K562 (cell line): ENCODE measurements at regions not wholly inside any gene's neighbourhood (a gene's known extent, or its start where the extent isn't known, plus 50 kb on each side); places are given as distances from the start of the nearest gene placed in this dataset.

ENCODE experiments used
- ATAC-seq: fragments of 200-7000 bp; cut with Tn5 transposase; 3 replicates; pipeline ENCODE4 v1.9.1; 2020; ENCODE audit warnings: moderate library complexity
- BruUV-seq: library from RNA; stranded (reverse); fragments of 400-500 nt; replicated peaks from 2 replicates; lab custom pipeline; 2021; lab: Mats Ljungman, UMichigan
- CTCF ChIA-PET: fragments of 300-600 bp; formaldehyde crosslinking; extraction: SDS; loops from one replicate; lab custom pipeline; 2021; ENCODE audit warnings: low intra/inter-chr PET ratio; lab: Yijun Ruan, JAX
- POLR2A ChIA-PET: fragments of 300-600, 350-650 bp; sonication (Branson Sonifier 250); formaldehyde crosslinking; extraction: SDS; loops from one replicate; lab custom pipeline; 2021; ENCODE audit warnings: antibody characterized with exemption, inconsistent platforms; lab: Yijun Ruan, JAX
- DNase-seq, 4 experiments: peaks; one replicate each; pipeline versions ENCODE4 v3.0.0 to v3.0.0-alpha.2; 2011 to 2018; ENCODE audit warnings: low spot score in 3 of 4, mixed read lengths in 3 of 4; ENCODE audit errors: extremely low read depth in 1 of 4
- FAIRE-seq: peaks from 2 replicates; lab custom pipeline; 2011; peaks lifted over from hg19 to GRCh38; lab: Jason Lieb, UNC
- H2AFZ ChIP-seq: 2 replicates; pipeline ENCODE4 v1.6.0; 2011; ENCODE audit warnings: low read depth, low read length, control low read depth, inconsistent platforms
- H3K27ac ChIP-seq: fragments of 200-600 bp; 3 replicates; pipeline ENCODE4 v1.8.0; 2011; ENCODE audit warnings: low read depth, mild to moderate bottlenecking, control low read depth, inconsistent platforms, low read length, moderate library complexity, mixed read lengths; ENCODE audit errors: extremely low read depth
- H3K27me3 ChIP-seq, 2 experiments: fragments of 300-600 bp in 1 of 2; 2 replicates in 1 of 2; 3 replicates in 1 of 2; pipeline versions ENCODE4 v1.6.0 to v1.8.0; 2011; ENCODE audit warnings: inconsistent platforms in 2 of 2, low read length in 2 of 2, mild to moderate bottlenecking in 1 of 2, mixed read lengths in 1 of 2, moderate library complexity in 1 of 2; ENCODE audit not compliant: control insufficient read depth in 2 of 2, insufficient read depth in 2 of 2
- H3K36me3 ChIP-seq: fragments of 300-600 bp; 3 replicates; pipeline ENCODE4 v1.8.0; 2011; ENCODE audit warnings: mild to moderate bottlenecking, low read length, inconsistent platforms; ENCODE audit not compliant: control insufficient read depth, insufficient read depth
- H3K4me1 ChIP-seq, 2 experiments: fragments of 200-600 bp in 1 of 2; replicated peaks in 1 of 2; 2 replicates in 1 of 2; 3 replicates in 1 of 2; pipeline versions ENCODE4 v1.5.1 to v1.8.0; 2011; ENCODE audit warnings: inconsistent platforms in 2 of 2, low read length in 2 of 2, mild to moderate bottlenecking in 1 of 2, mixed read lengths in 1 of 2, moderate library complexity in 1 of 2; ENCODE audit not compliant: control insufficient read depth in 2 of 2, insufficient read depth in 2 of 2
- H3K4me2 ChIP-seq: 2 replicates; pipeline ENCODE4 v1.6.1; 2011; ENCODE audit warnings: low read length, control low read depth, inconsistent platforms, mixed read lengths; ENCODE audit not compliant: insufficient read depth
- H3K4me3 ChIP-seq: fragments of 200-600 bp; sonication (generic), shearing (Covaris generic); 2 replicates; pipeline ENCODE4 v1.5.1; 2016; ENCODE audit warnings: control low read depth, inconsistent platforms
- H3K79me2 ChIP-seq: fragments of 200-600 bp; 3 replicates; pipeline ENCODE4 v1.8.0; 2011; ENCODE audit warnings: low read length, inconsistent platforms; ENCODE audit not compliant: control insufficient read depth, insufficient read depth
- H3K9ac ChIP-seq, 2 experiments: 2 replicates each; pipeline versions ENCODE4 v1.6.0 to v1.6.1; 2011; ENCODE audit warnings: low read depth in 2 of 2, low read length in 2 of 2, control low read depth in 1 of 2, inconsistent platforms in 1 of 2, mild to moderate bottlenecking in 1 of 2, mixed read lengths in 1 of 2; ENCODE audit not compliant: insufficient read depth in 1 of 2
- H3K9me1 ChIP-seq: one replicate; pipeline ENCODE4 v1.6.0; 2011; ENCODE audit warnings: inconsistent platforms, mild to moderate bottlenecking, low read length, moderate library complexity; ENCODE audit not compliant: control insufficient read depth, insufficient read depth
- H3K9me3 ChIP-seq: replicated peaks from 2 replicates; pipeline ENCODE4 v1.5.1; 2011; ENCODE audit warnings: low read depth, low read length, inconsistent platforms; ENCODE audit not compliant: control insufficient read depth, insufficient read depth
- H4K20me1 ChIP-seq: replicated peaks from 2 replicates; pipeline ENCODE4 v1.6.1; 2011; ENCODE audit warnings: low read length, inconsistent platforms, mixed read lengths; ENCODE audit not compliant: control insufficient read depth, insufficient read depth
- ARID4B ChIP-seq: sonication (generic); formaldehyde crosslinking; IDR thresholded peaks from 2 replicates; pipeline ENCODE4 v1.8.0; 2022; ENCODE audit warnings: mild to moderate bottlenecking, missing genetic modification reagents
- CREBBP ChIP-seq: IDR thresholded peaks from one replicate; pipeline ENCODE4 v1.6.1; 2012; ENCODE audit warnings: low read depth, mild to moderate bottlenecking, control low read depth, inconsistent platforms, low read length
- IFI16 ChIP-seq: fragments of 250-450 bp; sonication (Bioruptor Pico); IDR thresholded peaks from 2 replicates; pipeline ENCODE4 v2.1.2; 2022; ENCODE audit warnings: mild to moderate bottlenecking, inconsistent platforms
- KLF16 ChIP-seq: IDR thresholded peaks from 2 replicates; pipeline ENCODE4 v1.6.1; 2016; ENCODE audit warnings: antibody characterized with exemption
- MIER1 ChIP-seq: fragments of 450-650 bp; IDR thresholded peaks from 2 replicates; pipeline ENCODE4 v1.6.1; 2016; ENCODE audit warnings: antibody characterized with exemption, mild to moderate bottlenecking, low read depth
- MXI1 ChIP-seq: IDR thresholded peaks from 2 replicates; pipeline ENCODE4 v1.6.1; 2011; ENCODE audit warnings: low read depth, mild to moderate bottlenecking, improper control_type of control experiment, low read length
- NFATC3 ChIP-seq: fragments of 450-650 bp; IDR thresholded peaks from 2 replicates; pipeline ENCODE4 v1.6.1; 2017; ENCODE audit warnings: mild to moderate bottlenecking
- SIN3A ChIP-seq, 2 experiments: fragments of 150-350 bp in 1 of 2; IDR thresholded peaks; 2 replicates each; pipeline ENCODE4 v1.6.1; 2011 to 2016; ENCODE audit warnings: borderline replicate concordance in 2 of 2, low read depth in 2 of 2, low read length in 2 of 2, mild to moderate bottlenecking in 2 of 2, moderate library complexity in 2 of 2; ENCODE audit not compliant: control insufficient read depth in 1 of 2
- SNAPC5 ChIP-seq: fragments of 250-450 bp; sonication (Bioruptor Pico); IDR thresholded peaks from 2 replicates; pipeline ENCODE4 v1.8.0; 2021; ENCODE audit warnings: moderate library complexity, mild to moderate bottlenecking, inconsistent platforms
- SNIP1 ChIP-seq: fragments of 450-650 bp; IDR thresholded peaks from 2 replicates; pipeline ENCODE4 v1.7.1; 2017; ENCODE audit warnings: low read depth, mild to moderate bottlenecking
- TAF15 ChIP-seq: fragments of 200-400 bp; formaldehyde crosslinking; IDR thresholded peaks from 2 replicates; pipeline ENCODE4 v1.6.1; 2017; ENCODE audit warnings: mild to moderate bottlenecking, low read depth, low read length, moderate library complexity
- ZNF41 ChIP-seq: fragments of 250-450 bp; sonication (Bioruptor Pico); conservative IDR thresholded peaks from 2 replicates; pipeline ENCODE4 v1.4.0; 2020; ENCODE audit warnings: mild to moderate bottlenecking
- WGBS: fragments of 100-300 bp; shearing (Covaris generic); methylation state at CpG from one replicate; pipeline ENCODE4 v1.1.6; 2016; ENCODE audit warnings: low coverage, mixed read lengths; ENCODE audit not compliant: insufficient coverage; ENCODE audit errors: missing lambda C conversion rate; 5-methylcytosine and 5-hydroxymethylcytosine counted together
- in situ Hi-C: fragments of 300-500 bp; cut with MboI; formaldehyde crosslinking; loops from 4 replicates; pipeline ENCODE4 v1.15.0; 2018; ENCODE audit warnings: inconsistent platforms, mixed read lengths
- intact Hi-C: fragments of 100-400 bp; cut with micrococcal nuclease; formaldehyde crosslinking; loops from 2 replicates; pipeline ENCODE4 v1.14.2; 2022

- in situ Hi-C loops (no loop called here), intact Hi-C loops (no loop called here)
- Histone ChIP-seq H3K79me2 (no peaks in the 10 kb centered on the region), H3K4me2 (no peak overlapping the region), H3K9ac (no peak overlapping the region), H3K36me3 (no peaks in the 10 kb centered on the region), H2AFZ (no peak overlapping the region), H3K27ac (no peak overlapping the region), H3K9me1 (no peaks in the 10 kb centered on the region), H3K4me3 (no peak overlapping the region), H4K20me1 (no peaks in the 10 kb centered on the region), H3K4me1 (no peaks in the 10 kb centered on the region), H3K27me3 (peaks cover 3 to 5% of the 10 kb centered on the region in 2 experiments; a peak in 3 of 5 replicates), H3K9me3 (no peaks in the 10 kb centered on the region)
- BruUV-seq, result no TSS peak
- no peak for ATAC-seq
- FAIRE-seq, result no peak
- TF ChIP-seq SNIP1, result no peak
- POLR2A ChIA-PET, result no interaction called here
- CTCF ChIA-PET, result no interaction called here
- DNase-seq, result no peak
- 4% methylated on average over 2 of the region's 2 CpGs for WGBS
These were observed 308.0 kb upstream of the THBS1 start for GRCh38 chr15:39272901-39273300.

GRCh38 chr15:39273717-39274411 lies 307.0 kb upstream of the THBS1 start:
- FAIRE-seq, result no peak
- in situ Hi-C loops (no loop called here), intact Hi-C loops (no loop called here)
- Histone ChIP-seq H2AFZ (no peak overlapping the region), H3K27ac (no peak overlapping the region), H3K9me3 (no peaks in the 10 kb centered on the region), H3K9ac (no peak overlapping the region), H3K4me1 (no peaks in the 10 kb centered on the region), H3K36me3 (no peaks in the 10 kb centered on the region), H3K9me1 (no peaks in the 10 kb centered on the region), H3K79me2 (no peaks in the 10 kb centered on the region), H3K27me3 (peaks cover 3 to 5% of the 10 kb centered on the region in 2 experiments; a peak in 3 of 5 replicates), H4K20me1 (no peaks in the 10 kb centered on the region), H3K4me3 (no peak overlapping the region), H3K4me2 (no peak overlapping the region)
- 1% methylated on average over 4 of the region's 4 CpGs for WGBS
- BruUV-seq, result no TSS peak
- CTCF ChIA-PET, result no interaction called here
- no peak for DNase-seq
- POLR2A ChIA-PET, result no interaction called here
- ATAC-seq, result no peak
- TF ChIP-seq MXI1, result no peak
- no peak for TF ChIP-seq ARID4B (CRISPR knock-in tag)
- TF ChIP-seq KLF16, result no peak
- TF ChIP-seq TAF15, result no peak
- TF ChIP-seq SNAPC5 (CRISPR knock-in tag), result no peak
- no peak for TF ChIP-seq CREBBP
- no peak for TF ChIP-seq SIN3A (IDR thresholded peaks at IDR 0.05; ENCODE audit: borderline replicate concordance in 2 of 2, control insufficient read depth in 1 of 2, low read depth in 2 of 2, low read length in 2 of 2)
- TF ChIP-seq ZNF41 (CRISPR knock-in tag), result no peak
- TF ChIP-seq IFI16 (CRISPR knock-in tag), result no peak
- TF ChIP-seq MIER1, result no peak
- no peak for TF ChIP-seq NFATC3
